PC-3 (cell line): ENCODE measurements at regions not wholly inside any gene's neighbourhood (a gene's known extent, or its start where the extent isn't known, plus 50 kb on each side); places are given as distances from the start of the nearest gene placed in this dataset.

Experiments used
- ATAC-seq: fragments of 200-7000 bp; cut with Tn5 transposase; 2 replicates; pipeline ENCODE4 v1.9.1; 2020; ENCODE audit warnings: mild to moderate bottlenecking, moderate library complexity
- BruUV-seq: library from RNA; stranded (reverse); fragments of 400-500 nt; replicated peaks from 2 replicates; lab custom pipeline; 2021; lab: Mats Ljungman, UMichigan
- CTCF ChIA-PET: fragments of 300-600 bp; sonication (Branson Sonifier 250); formaldehyde crosslinking; loops from one replicate; lab custom pipeline; 2022; ENCODE audit warnings: antibody characterized with exemption; lab: Charles Lee
- POLR2A ChIA-PET: fragments of 300-600 bp; sonication (Branson Sonifier 250); formaldehyde crosslinking; loops from one replicate; lab custom pipeline; 2022; ENCODE audit warnings: antibody characterized with exemption; ENCODE audit not compliant: unreplicated experiment; lab: Charles Lee
- DNase-seq: peaks from one replicate; pipeline ENCODE4 v3.0.0-alpha.2; 2015
- H2AFZ ChIP-seq: fragments of 300-600 bp; sonication (generic); 2 replicates; pipeline ENCODE4 v1.6.0; 2016; ENCODE audit warnings: antibody characterized with exemption, low read length
- H3F3A ChIP-seq: fragments of 300-600 bp; sonication (generic); one replicate; pipeline ENCODE4 v1.6.0; 2017; ENCODE audit warnings: antibody characterized with exemption, low read length, control low read depth, mild to moderate bottlenecking; ENCODE audit not compliant: unreplicated experiment
- H3K27ac ChIP-seq: fragments of 300-600 bp; sonication (generic); 2 replicates; pipeline ENCODE4 v1.5.1; 2016; ENCODE audit warnings: mild to moderate bottlenecking, low read length
- H3K27me3 ChIP-seq: fragments of 300-600 bp; sonication (generic); 2 replicates; pipeline ENCODE4 v1.6.1; 2016; ENCODE audit warnings: low read length, mixed read lengths
- H3K36me3 ChIP-seq: fragments of 300-600 bp; sonication (generic); 2 replicates; pipeline ENCODE4 v1.6.1; 2016; ENCODE audit warnings: low read depth, mixed run types, low read length, mixed read lengths
- H3K4me1 ChIP-seq: fragments of 300-600 bp; sonication (generic); 2 replicates; pipeline ENCODE4 v1.5.1; 2016; ENCODE audit warnings: low read length; ENCODE audit not compliant: insufficient read depth
- H3K4me2 ChIP-seq: fragments of 300-600 bp; sonication (generic); 2 replicates; pipeline ENCODE4 v1.6.0; 2016; ENCODE audit warnings: low read length
- H3K4me3 ChIP-seq: fragments of 300-600 bp; sonication (generic); 2 replicates; pipeline ENCODE4 v1.5.1; 2016; ENCODE audit warnings: mild to moderate bottlenecking, low read length, mixed read lengths
- H3K79me2 ChIP-seq: fragments of 300-600 bp; sonication (generic); 2 replicates; pipeline ENCODE4 v1.6.1; 2017; ENCODE audit warnings: low read length, mixed read lengths
- H3K9ac ChIP-seq: fragments of 300-600 bp; sonication (generic); 2 replicates; pipeline ENCODE4 v1.6.0; 2016; ENCODE audit warnings: mild to moderate bottlenecking, low read length
- H3K9me2 ChIP-seq: fragments of 300-600 bp; sonication (generic); replicated peaks from 2 replicates; pipeline ENCODE4 v1.6.1; 2016; ENCODE audit warnings: mixed run types, low read length, mixed read lengths
- H3K9me3 ChIP-seq: fragments of 300-600 bp; sonication (generic); 2 replicates; pipeline ENCODE4 v1.6.1; 2016; ENCODE audit warnings: low read length, mixed read lengths
- H4K20me1 ChIP-seq: fragments of 300-600 bp; sonication (generic); 2 replicates; pipeline ENCODE4 v1.6.1; 2016; ENCODE audit warnings: low read length, mixed read lengths
- EZH2 ChIP-seq: fragments of 300-600 bp; sonication (generic); IDR thresholded peaks from one replicate; pipeline ENCODE4 v1.6.1; 2017; ENCODE audit warnings: antibody characterized with exemption, mild to moderate bottlenecking, low read length; ENCODE audit not compliant: unreplicated experiment
- EZH2phosphoT487 ChIP-seq: fragments of 300-600 bp; sonication (generic); IDR thresholded peaks from 2 replicates; pipeline ENCODE4 v1.6.1; 2018; ENCODE audit warnings: mild to moderate bottlenecking, antibody characterized with exemption, low read length, borderline replicate concordance
- intact Hi-C: fragments of 100-400 bp; cut with micrococcal nuclease; formaldehyde crosslinking; loops from 2 replicates; pipeline ENCODE4 v1.9.0; 2023
- TF ChIP-seq, protein P1 (sequence below): fragments of 300-600 bp; sonication (generic); conservative IDR thresholded peaks from 2 replicates; pipeline ENCODE4 v1.5.1; 2017; ENCODE audit warnings: antibody characterized with exemption, low read depth, mild to moderate bottlenecking, low read length

DNA sequence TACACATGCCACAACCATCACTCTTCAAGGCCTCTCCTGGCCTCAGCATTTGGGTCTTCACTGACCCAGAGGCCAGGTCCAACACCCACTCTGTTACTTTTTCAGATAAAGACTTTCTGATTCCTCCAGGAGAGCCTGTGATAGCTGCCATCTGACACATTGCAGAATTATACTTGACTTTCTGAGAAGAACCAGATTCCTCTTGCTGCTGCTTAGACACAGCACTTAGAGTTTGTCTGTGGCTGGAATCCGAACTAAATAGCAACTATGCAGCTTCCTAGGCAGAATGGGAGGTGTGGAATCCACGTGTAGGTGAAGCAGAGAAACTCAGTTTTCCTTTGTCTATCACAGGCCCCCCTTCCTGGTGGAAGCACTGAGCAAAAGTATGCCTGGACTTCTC is 344.7 kb upstream of the SLC30A5 start:
- Histone ChIP-seq H3K4me2 (no peak overlapping the region), H3K9ac (no peak overlapping the region), H3K9me2 (no peaks in the 10 kb centered on the region), H3K4me1 (no peaks in the 10 kb centered on the region), H3K4me3 (no peak overlapping the region), H3K36me3 (no peaks in the 10 kb centered on the region), H2AFZ (no peak overlapping the region), H3F3A (no peaks in the 10 kb centered on the region), H3K79me2 (no peaks in the 10 kb centered on the region), H3K27ac (no peak overlapping the region), H3K9me3 (no peaks in the 10 kb centered on the region), H4K20me1 (no peaks in the 10 kb centered on the region), H3K27me3 (peaks cover 16% of the 10 kb centered on the region; the same call in 1 of the 2 replicates)
- intact Hi-C loops: no loop called here
- no peak for ATAC-seq
- no TSS peak for BruUV-seq
- no peak for DNase-seq
- CTCF ChIA-PET: no interaction called here
- TF ChIP-seq EZH2 (no peak), EZH2phosphoT487 (no peak)
- TF ChIP-seq, protein P1, sequence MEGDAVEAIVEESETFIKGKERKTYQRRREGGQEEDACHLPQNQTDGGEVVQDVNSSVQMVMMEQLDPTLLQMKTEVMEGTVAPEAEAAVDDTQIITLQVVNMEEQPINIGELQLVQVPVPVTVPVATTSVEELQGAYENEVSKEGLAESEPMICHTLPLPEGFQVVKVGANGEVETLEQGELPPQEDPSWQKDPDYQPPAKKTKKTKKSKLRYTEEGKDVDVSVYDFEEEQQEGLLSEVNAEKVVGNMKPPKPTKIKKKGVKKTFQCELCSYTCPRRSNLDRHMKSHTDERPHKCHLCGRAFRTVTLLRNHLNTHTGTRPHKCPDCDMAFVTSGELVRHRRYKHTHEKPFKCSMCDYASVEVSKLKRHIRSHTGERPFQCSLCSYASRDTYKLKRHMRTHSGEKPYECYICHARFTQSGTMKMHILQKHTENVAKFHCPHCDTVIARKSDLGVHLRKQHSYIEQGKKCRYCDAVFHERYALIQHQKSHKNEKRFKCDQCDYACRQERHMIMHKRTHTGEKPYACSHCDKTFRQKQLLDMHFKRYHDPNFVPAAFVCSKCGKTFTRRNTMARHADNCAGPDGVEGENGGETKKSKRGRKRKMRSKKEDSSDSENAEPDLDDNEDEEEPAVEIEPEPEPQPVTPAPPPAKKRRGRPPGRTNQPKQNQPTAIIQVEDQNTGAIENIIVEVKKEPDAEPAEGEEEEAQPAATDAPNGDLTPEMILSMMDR: no peak
- POLR2A ChIA-PET: no interaction called here

DNA sequence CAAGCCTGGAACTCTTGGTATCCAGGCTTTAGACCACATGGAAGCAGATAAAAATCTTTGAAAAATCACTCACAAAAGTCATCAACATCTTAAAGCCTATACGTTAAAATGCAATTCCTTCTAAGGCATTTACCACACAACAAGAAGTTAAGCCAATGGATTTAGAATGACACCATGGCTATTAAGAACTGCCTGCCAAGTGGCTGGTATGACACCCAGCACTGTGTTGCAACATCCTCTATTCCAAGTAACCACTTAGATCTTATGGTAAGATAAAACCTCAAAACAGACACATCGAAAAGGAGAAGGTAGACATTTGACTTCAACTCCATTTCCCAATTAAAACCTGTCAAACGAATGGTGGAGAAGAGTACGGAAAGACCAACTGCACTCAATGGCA is 344.2 kb upstream of the SLC30A5 start:
- no peaks in the 10 kb centered on the region for H3K9me2 ChIP-seq
- ATAC-seq: no peak
- H3K36me3 ChIP-seq: no peaks in the 10 kb centered on the region
- DNase-seq: peak; percentile 8
- no TSS peak for BruUV-seq
- TF ChIP-seq, protein P1: no peak
- no peaks in the 10 kb centered on the region for H3K79me2 ChIP-seq
- no peak overlapping the region for H2AFZ ChIP-seq
- no peaks in the 10 kb centered on the region for H4K20me1 ChIP-seq
- H3K9ac ChIP-seq: no peak overlapping the region
- H3K27me3 ChIP-seq: peaks cover 16% of the 10 kb centered on the region; the same call in 1 of the 2 replicates
- H3K4me3 ChIP-seq: no peak overlapping the region
- no peak overlapping the region for H3K4me2 ChIP-seq
- H3K9me3 ChIP-seq: no peaks in the 10 kb centered on the region
- ChIA-PET POLR2A (no interaction called here), CTCF (no interaction called here)
- no peaks in the 10 kb centered on the region for H3F3A ChIP-seq
- no peak overlapping the region for H3K27ac ChIP-seq
- intact Hi-C loops: no loop called here
- no peaks in the 10 kb centered on the region for H3K4me1 ChIP-seq

- no peak overlapping the region for H3K4me2 ChIP-seq
- ATAC-seq: no peak
- H3F3A ChIP-seq: no peaks in the 10 kb centered on the region
- no peak overlapping the region for H3K27ac ChIP-seq
- intact Hi-C loops: no loop called here
- H3K36me3 ChIP-seq: no peaks in the 10 kb centered on the region
- H3K4me3 ChIP-seq: no peak overlapping the region
- no peaks in the 10 kb centered on the region for H3K9me2 ChIP-seq
- no peaks in the 10 kb centered on the region for H3K79me2 ChIP-seq
- H3K27me3 ChIP-seq: peaks cover 14% of the 10 kb centered on the region; the same call in 1 of the 2 replicates
- CTCF ChIA-PET: no interaction called here
- BruUV-seq: no TSS peak
- no peak for DNase-seq
- no peak for TF ChIP-seq EZH2phosphoT487
- TF ChIP-seq EZH2: no peak
- TF ChIP-seq, protein P1: no peak
- POLR2A ChIA-PET: no interaction called here
- H4K20me1 ChIP-seq: no peaks in the 10 kb centered on the region
- H2AFZ ChIP-seq: no peak overlapping the region
- no peaks in the 10 kb centered on the region for H3K4me1 ChIP-seq
- no peak overlapping the region for H3K9ac ChIP-seq
- H3K9me3 ChIP-seq: no peaks in the 10 kb centered on the region
Measured at GRCh38 chr5:68751661-68752060, 342.2 kb upstream of the SLC30A5 start.
